RCC 7860 (cell line): ENCODE measurements at regions not wholly inside any gene's neighbourhood (a gene's known extent, or its start where the extent isn't known, plus 50 kb on each side); places are given as distances from the start of the nearest gene placed in this dataset.
"Not testable (repeated sequence)": the region's sequence is repeated elsewhere in the genome, so short reads cannot be mapped to it uniquely, and the experiment has no call there.

Source experiments
- DNase-seq: peaks from one replicate; pipeline ENCODE4 v3.0.0-alpha.2; 2015; ENCODE audit warnings: low spot score
- FAIRE-seq: peaks from 2 replicates; lab custom pipeline; 2012; peaks lifted over from hg19 to GRCh38; lab: Jason Lieb, UNC

DNA sequence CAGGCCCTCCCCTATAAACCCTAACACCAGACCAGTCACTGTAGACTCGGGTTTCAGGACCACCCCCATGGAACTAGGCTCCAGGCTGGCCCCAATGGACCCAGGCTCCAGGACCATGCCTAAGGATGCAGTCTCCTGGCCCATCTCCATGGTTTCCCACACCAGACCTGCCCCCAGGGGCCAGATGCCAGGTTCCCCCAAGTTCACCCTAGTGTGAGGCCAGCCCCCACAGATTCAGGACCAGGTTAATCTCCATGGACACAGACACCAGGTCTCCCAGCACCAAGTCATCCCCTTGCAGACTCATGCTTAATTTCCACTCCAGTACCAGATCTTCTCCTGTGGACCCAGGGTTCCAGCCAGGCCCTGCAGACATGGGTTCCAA, 103.8 kb upstream of the LANCL2 start:
- DNase-seq (no peak), FAIRE-seq (no peak)

DNA sequence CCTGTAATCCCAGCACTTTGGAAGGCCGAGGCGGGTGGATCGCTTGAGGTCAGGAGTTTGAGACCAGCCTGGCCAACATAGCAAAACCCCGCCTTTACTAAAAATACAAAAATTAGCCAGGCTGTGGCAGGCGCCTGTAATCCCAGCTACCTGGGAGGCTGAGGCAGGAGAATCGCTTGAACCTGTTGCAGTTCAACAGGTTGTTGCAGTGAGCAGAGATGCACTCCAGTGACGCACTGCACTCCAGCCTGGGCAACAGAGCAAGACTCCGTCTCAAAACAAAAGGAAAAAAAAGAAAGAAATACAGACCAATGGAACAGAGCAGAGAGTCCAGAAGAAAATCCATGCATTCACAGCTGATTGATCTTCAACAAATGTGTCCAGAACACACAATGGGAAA, 99.8 kb upstream of the LANCL2 start:
- not testable (repeated sequence) for FAIRE-seq, DNase-seq

DNA sequence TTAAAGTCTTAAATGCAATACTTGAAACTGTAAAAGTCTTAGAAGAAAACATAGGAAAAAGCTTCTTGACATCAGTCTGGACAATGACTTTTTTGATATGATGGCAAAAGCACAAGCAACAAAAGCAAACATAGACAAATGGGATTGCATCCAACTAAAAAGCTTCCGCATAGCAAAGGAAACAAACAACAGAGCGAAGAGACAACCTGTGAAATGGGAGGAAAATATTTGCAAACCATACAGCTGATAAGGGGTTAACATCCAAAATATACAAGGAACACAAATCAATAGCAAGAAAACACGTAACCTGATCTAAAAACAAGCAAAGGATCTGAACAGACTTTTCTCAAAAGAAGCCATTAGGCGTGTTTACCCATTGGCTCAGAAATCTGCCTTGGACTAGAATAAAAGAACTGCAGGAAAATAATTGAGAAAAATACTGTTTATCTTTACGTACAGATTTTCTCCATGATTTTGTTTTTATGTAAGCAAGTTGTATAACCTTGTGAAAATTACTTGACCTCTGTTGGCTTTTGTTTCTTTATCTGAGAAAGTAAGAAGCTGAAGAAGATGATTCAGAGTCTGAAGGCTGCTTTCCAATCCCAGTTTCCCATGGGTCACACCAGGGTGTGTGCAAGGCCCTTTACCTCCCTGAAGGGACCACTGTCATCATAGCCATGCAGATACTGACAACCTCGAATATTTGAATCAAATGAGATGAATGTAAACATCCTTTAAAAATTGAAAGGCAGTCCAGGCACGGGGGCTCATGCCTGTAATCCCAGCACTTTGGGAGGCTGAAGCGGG, 99.1 kb upstream of the LANCL2 start:
- FAIRE-seq (no peak), DNase-seq (no peak)

DNA sequence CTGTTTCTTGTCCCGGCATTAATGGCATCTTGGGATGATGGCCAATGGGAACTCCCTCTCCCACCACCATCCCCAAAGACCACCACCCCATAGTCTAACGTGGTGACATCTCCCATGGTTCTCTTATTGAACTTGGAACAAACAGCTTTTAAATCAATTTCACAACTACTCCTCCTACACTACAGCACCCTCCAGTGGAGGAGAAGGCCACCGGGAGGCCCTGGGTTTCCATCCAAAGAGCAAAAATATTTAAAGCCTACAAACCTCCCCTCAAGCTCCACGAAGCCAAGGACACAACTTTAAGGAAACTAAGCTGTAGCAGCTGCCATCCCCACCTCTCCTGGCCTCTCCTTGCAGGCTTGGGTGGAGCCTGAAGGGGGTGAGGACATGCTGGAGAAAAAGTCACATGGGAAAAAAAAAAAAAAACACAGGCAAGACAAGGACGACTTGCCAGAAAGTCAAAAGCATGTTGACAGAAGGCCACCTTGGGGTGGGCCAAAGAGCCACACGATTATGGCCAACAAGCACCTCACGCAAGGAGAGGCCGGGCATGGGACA, 94.0 kb upstream of the LANCL2 start:
- DNase-seq (no peak), FAIRE-seq (no peak)

DNA sequence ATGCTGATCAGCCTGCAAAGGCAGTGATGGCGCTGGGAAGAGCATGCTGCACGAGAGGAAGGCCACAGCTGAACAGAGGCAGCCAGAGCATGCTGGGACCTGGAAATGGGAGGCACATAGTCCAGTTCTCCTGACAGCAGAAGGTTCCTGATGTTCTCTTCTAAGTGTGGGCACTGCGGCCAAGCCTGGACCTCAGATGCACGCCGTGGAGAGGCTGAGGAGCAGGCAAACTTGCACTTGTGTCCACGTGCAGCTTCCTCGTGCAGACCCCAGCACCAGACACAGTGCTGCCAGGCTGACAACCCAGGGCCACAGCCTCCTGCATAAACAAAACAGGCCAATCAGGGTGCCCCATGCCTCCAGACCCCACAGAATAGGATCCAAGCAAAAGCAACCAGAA, 93.5 kb upstream of the LANCL2 start:
- DNase-seq, result no peak
- no peak for FAIRE-seq

DNA sequence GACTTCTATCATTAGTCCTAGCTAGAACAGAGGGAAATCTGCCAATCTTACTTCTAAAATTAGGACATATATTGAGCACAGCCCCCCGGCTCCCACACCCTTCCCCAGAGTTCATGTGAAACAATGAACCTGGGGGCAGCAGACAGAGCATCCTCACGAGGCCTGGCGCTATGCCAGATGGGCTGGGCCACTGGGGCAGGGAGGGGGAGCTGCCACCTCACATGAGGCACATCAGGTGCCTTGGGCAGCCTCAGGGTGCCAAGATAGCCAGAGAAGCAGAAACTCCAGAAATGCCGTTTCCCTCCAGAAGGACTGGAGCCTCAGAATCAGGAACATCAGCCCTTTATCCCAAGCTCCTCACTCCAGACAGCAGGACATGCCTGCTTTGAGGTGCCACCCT, 92.8 kb upstream of the LANCL2 start:
- no peak for DNase-seq
- FAIRE-seq, result no peak

DNA sequence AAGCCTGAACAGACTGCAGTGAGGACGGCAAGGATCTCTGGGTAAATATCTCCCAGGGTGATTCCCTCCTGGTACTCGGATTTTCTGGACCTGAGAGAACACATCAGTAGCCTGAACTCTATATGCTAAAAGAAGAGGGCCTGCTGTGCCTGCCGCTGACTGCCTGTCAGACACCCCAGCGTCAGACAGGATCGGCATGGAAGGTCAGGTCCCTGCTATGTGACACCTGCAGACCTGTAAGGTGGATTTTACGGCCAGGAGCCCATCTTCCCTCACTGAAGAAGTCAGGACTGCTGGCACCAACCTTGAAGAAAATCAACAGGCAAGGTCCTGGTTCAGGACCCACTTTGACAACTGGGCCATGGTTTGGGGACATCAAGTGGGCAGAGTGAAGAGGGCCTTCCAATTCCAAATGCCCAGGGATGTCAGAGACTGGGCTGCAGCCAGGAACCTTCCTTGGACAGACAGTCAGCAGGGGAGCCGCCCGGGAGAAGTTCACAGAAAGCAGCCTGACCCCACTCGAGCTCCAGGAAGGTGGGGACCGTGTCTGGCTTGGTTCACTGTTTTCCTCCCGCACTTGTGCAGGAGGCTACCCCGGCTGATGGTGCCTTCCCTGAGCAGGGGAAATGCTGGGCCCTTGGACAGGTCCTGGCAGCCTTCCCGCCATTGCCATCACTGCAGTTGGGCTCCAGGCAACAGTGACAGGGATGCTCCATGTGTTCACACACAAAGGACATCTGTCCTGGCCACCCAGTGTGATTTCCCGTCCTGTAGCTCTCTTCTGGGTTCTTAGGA, 91.8 kb upstream of the LANCL2 start:
- no peak for FAIRE-seq
- DNase-seq, result no peak

DNA sequence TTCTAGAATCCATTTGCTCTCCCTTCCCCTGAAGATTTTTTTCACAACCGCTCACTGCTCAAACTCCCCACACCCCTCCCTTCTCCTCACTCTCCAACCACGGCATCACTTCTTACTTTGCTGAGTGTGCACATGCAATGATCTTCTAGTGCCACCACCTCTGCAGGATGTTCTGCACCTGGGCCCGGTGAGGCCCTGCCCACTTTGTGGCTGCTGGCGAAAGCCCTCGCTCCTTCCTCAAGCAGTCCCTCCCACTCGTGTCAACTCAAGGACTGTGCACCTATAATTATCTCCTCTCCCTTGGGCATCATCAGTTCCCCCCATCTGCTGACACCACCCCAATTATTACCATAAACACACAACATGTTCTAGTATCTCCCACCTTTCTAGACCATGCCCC, 91.0 kb upstream of the LANCL2 start:
- no peak for FAIRE-seq
- no peak for DNase-seq

DNA sequence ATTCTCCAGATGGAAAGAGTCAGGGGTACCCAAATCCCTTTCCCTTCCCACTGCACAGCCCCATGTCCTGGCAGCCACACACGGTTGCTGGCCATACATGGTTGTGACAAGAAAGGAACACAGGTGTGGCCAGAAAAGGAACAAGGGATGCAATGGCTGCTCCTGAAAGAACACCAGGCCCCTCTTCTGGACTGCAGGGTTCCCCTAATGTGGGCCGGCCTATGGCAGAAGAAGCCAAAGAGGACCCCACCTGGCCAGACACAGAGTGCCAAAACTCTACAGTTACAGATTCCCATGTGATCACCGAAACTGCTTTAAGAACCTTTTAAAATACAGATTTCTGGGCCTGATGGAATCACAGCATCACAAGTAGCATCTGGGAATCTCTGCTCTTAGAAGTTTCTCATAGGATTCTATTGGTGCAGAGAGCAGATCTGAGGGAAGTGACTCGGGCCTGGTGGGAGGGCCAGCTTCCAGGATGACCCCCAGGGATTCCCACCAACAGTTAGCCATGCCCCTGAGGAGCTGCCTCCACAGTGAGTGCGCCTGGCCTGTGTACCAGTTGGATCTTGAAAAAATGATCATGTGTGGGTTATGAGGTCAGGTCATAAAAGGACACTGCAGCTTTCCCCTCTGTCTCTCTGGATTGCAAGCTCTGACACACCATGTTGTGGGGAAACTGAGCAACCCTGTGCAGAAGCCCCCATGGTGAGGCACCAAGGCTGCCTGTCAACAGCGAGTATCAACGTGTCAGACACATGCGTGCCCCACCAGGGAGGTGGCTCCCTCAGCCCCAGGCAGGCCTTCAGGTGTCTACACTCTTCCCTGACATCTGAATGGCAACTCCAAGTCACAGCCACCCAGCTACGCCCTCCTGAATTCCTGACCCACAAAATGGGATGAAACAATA, 89.6 kb upstream of the LANCL2 start:
- DNase-seq (no peak), FAIRE-seq (no peak)

DNA sequence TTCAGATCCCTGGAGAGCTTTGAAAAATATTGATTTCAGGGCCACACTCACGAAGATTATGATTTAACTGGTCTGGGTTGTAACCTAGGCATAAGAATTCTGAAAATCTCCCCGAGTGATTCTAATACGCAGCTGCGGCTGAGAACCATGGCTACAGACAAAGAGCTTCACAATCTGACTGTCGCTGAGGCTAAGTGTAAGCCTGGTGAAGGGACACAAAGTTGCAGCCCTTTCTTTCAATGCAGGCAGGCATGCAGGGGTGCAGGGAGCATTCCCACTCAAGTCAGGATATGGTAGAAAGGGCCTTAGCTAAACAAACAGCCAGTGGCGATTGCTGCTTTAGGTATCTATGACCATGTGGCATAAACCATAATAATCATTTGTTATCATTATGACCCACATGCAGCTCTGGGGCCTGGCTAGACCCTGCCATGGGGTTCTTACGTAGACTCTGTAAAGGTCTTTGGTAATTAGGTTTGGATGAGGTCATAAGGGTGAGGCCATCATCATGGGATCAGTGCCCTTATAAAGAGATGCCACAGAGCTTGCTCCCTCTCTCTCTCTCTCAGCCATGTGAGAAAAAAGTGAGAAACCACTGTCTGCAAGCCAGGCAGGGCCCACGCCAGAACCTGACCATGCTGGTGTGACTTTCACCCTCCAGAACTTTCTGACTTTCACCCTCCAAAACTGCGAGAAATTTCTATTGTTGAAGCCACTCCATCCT, 88.4 kb upstream of the LANCL2 start:
- FAIRE-seq (no peak), DNase-seq (no peak)

DNA sequence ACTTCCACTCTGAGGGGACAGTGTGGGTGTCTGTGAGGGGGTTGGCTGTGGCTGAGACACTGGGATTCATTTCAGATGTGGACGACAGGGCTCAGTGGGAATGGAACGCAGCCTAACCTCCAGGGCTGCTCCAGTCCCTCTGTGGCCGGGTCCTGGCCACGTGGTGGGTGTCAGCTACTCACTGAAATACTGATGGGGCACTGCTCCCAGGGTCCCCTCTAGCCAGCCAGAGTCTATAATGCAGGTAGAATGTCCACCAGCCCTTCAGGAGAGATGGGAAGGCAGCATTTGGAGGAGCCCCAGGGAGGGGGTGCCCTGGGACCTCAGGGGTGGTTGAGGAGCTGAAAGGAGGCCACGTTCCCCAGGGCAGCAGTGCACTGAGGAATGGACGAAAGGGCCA, 87.2 kb upstream of the LANCL2 start:
- no peak for FAIRE-seq
- no peak for DNase-seq

DNA sequence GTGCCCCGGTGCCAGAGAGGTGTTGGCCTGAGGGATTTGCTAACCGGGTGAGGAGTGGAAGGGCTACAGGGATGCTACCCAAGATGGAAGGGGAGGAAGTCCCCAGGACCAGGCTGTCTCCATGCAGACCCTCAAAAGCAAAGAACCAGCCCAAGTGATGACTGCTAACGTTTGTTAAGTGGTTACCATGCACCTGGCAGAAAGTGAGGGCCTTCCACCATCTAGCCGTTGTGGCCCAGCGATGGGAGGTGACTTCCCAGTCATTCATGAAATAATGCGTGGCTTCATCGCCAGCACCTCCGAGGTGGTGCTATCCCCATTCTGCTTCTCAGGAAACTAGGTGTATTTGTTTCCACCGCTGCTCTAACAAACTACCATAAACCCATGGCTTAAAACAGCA, 86.8 kb upstream of the LANCL2 start:
- DNase-seq (no peak), FAIRE-seq (no peak)

DNA sequence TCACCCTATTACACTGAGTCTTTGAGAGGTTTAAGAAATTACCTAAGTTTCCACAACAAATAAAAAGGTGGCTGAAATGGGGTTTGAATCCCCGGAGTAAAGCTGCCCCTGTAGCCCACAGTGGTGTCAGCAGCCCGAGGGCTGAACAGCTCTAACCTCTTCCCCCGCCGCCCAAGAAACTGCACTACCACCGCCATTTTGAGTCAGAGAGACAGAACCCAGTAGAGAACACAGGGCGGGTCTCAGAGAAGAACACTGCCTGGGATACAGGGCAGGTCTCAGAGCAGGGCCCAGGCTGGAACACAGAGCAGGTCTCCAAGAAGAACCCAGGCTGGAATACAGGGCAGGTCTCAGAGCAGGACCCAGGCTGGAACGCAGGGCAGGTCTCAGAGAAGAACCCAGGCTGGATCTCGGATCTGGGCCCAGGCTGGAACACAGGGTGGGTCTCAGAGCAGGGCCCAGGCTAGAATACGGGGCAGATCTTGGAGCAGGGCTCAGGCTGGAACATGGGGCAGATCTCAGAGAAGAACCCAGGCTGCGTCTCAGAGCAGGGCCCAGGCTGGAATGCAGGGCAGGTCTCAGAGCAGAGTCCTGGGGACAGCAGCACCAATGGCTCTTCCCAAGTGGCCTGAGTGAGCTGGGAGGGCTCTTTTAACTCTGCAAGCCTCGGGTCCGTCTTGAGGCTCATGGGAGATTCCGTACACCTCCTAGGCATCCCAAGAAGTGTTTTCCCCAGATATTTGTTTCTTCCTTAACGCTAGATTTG, 85.9 kb upstream of the LANCL2 start:
- no peak for FAIRE-seq
- DNase-seq, result no peak

DNA sequence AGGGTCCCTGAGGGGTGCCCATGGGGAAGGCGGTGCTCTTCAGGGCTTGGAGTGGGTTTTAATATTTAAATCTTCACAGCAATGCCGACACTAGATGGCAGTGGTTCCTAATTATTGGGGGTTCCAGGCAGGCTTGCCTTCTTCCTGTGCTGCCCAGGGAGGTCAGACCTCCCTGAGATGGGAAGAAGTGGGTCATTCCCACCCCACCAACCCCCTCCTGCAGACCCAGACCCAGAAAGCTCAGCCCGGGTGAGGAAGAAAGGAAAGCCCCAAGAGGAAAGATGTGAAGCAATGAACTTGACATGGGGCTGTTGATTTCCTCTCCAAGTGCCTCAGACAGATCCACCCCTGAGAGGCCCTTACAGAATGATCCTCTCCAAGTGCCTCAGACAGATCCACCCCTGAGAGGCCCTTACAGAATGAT, 85.1 kb upstream of the LANCL2 start:
- FAIRE-seq (no peak), DNase-seq (peak; percentile 54)

DNA sequence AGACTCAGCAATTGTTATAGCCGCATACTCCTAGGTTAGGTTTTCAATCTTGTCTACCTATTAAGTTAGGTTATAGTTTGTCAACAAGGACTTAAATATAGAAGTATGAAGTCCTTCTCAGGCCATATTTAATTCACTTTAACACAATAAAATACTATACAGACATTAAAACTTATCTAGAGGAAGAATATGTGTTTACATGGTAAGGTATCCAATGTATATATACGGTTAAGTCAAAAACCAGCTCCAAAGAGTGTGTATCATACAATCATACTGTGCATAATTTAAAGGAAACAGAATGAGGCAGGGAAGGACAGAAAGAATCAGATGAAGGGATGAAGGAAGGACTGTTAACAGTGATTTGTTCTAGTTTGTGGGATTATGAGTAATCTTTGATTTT, 79.5 kb upstream of the LANCL2 start:
- FAIRE-seq (no peak), DNase-seq (no peak)

DNA sequence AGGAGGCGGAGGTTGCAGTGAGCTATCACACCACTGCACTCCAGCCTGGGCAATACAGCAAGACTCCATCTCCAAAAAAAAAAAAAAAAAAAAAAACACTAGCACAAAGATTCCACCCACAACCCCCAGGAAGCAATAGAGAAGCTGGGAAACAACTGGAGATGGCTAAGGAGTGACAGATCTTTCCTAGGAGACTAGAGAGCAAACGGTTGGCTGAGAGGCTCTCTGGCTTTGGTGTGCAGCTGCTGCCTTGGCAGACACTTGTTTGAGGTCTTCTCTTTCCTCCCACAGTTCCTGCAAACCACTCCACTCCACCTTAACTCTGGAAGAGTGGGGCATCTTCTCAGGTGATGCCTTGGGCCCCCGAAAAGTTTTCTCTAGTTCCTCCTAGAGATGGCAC, 78.5 kb upstream of the LANCL2 start:
- DNase-seq (no peak), FAIRE-seq (no peak)

DNA sequence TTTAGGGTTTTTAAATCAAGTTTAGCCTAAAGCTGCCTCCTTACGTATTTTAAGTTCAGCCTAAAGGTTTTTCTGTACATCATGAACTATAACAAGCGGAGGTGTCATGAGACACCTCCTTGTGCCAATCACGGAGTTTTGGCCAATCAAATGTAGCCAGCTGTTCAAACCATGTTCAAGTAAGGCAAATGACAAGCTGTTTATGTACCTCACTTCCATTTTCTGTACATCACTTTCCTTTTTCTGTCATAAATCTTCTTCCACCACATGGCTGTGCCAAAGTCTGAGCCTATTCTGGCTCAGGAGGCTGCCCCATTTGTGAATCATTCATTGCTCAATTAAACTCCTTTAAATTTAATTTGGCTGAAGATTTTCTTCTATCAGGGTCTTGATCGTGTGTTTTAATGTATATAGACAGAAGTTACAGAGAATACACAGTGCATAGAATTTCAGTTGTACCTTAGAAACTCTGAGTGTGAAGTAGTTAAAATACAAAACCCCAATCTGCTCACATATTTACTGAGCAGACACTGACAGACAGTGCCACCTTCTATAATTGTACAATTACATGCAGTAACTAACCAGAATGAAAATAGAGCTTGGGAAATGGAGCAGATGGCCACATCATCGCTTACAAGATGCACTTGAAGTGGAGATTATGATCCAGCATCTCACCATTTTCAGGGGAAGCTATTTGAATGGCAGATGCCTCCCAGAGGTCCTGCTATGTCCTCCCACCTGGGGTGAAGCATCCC, 76.9 kb upstream of the LANCL2 start:
- FAIRE-seq (no peak), DNase-seq (no peak)

DNA sequence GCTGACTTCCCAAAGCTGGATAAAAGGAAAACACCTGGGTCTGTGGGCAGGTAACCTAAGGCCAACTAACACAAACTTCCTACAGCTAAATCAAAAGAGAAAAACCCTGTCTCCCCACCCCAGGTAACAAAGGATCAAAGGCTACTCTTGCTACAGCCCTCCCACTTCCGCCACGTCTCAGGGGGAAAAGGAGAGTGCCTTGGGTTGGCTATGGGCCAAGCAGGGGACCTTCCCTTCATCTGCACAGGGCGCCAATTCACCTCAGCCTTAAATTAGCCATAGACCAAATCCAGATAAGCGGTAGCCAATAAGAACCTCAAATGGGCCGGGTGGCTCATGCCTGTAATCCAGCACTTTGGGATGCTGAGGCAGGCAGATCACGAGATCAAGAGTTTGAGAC, 69.1 kb upstream of the LANCL2 start:
- FAIRE-seq (no peak), DNase-seq (no peak)
